ENCODE measurements at regions not wholly inside any gene's neighbourhood (a gene's known extent, or its start where the extent isn't known, plus 50 kb on each side); places are given as distances from the start of the nearest gene placed in this dataset.

DNA sequence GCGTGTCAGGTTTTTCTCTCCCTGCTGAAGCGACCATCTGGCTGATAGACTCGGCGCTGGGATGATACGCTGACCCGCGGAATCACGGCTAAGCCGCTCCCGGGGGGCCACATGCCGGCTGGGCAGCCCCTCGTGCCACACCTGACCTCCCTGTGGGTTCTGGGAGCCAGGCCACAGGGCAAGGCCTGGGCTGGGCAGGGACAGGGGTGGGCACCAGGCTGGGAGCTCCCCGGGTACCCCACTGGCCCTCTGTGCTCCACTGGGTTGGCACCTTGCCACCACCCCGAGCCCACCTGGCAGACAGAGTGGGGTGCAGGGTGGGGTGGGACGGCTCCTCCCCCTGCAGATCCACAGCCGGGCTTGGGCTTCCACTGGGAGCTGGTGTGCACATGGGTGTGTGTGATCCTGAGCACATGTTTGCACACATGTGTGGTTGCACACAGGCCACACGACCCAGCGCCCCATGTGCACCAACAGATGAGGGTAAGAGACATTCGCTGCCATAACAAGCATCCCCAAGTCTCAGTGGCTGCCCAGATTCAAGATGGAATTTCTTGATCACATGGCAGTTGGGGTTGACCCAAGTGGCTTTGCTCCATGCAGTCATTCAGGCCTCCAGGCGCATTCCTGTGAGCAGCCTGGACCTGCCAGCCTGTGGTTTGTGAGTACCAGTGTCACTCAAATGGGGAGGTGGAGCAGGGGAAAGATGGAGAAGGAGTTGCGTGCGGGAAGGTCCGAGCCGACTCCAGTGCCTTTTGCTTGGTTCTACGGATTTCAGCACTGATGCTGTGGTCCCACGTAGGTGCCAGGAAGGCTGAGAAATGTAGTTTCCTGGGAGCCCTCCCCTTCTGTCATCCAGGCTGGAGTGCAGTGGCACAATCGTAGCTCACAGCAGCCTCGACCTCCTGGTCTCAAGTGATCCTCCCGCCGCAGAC is 79.7 kb downstream of the UNCX start:
- no peak overlapping the region for H3K4me2 ChIP-seq (replicated peaks; ENCODE audit: extremely low read depth, low read length, poor library complexity, severe bottlenecking)
- no peaks in the 10 kb centered on the region for H3K79me2 ChIP-seq (ENCODE audit: insufficient read depth, low read length)
- H2AFZ ChIP-seq (ENCODE audit: insufficient read depth, low read depth, low read length, poor library complexity, severe bottlenecking) = no peak overlapping the region
- H3K4me3 Mint-ChIP-seq = no peak overlapping the region
- no peaks in the 10 kb centered on the region for H4K20me1 ChIP-seq (ENCODE audit: insufficient read depth, low read length)
- H3K27me3 Mint-ChIP-seq (ENCODE audit: low read depth in 3 of 3) = peaks cover 2 to 12% (median 6%) of the 10 kb centered on the region in 3 donors
- TF ChIP-seq, protein P1, sequence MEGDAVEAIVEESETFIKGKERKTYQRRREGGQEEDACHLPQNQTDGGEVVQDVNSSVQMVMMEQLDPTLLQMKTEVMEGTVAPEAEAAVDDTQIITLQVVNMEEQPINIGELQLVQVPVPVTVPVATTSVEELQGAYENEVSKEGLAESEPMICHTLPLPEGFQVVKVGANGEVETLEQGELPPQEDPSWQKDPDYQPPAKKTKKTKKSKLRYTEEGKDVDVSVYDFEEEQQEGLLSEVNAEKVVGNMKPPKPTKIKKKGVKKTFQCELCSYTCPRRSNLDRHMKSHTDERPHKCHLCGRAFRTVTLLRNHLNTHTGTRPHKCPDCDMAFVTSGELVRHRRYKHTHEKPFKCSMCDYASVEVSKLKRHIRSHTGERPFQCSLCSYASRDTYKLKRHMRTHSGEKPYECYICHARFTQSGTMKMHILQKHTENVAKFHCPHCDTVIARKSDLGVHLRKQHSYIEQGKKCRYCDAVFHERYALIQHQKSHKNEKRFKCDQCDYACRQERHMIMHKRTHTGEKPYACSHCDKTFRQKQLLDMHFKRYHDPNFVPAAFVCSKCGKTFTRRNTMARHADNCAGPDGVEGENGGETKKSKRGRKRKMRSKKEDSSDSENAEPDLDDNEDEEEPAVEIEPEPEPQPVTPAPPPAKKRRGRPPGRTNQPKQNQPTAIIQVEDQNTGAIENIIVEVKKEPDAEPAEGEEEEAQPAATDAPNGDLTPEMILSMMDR (IDR thresholded peaks at IDR 0.05) = no peak
- H3K9me3 Mint-ChIP-seq = peaks cover 0 to 2% (median 0%) of the 10 kb centered on the region in 7 donors
- no peak overlapping the region for H3K27ac Mint-ChIP-seq
- intact Hi-C loops (cut with micrococcal nuclease) = no loop called here
- no peaks in the 10 kb centered on the region for H3K4me1 Mint-ChIP-seq
- H3K27ac ChIP-seq (ENCODE audit: low read depth in 1 of 2, low read length in 2 of 2) = no peak overlapping the region
- H3K9ac ChIP-seq (ENCODE audit: insufficient read depth, low read length, poor library complexity, severe bottlenecking) = no peak overlapping the region
- no peaks in the 10 kb centered on the region for H3K4me1 ChIP-seq (ENCODE audit: control insufficient read depth in 1 of 2, insufficient read depth in 2 of 2, low read length in 2 of 2)
- H3K36me3 Mint-ChIP-seq = no peaks in the 10 kb centered on the region
- H3K9me3 ChIP-seq (replicated peaks in 1 of 2; ENCODE audit: control insufficient read depth in 1 of 2, insufficient read depth in 1 of 2, low read length in 2 of 2) = no peaks in the 10 kb centered on the region
- H3K4me3 ChIP-seq (replicated peaks in 1 of 3; ENCODE audit: low read depth in 2 of 3, low read length in 3 of 3) = no peak overlapping the region
- WGBS (ENCODE audit: insufficient coverage) = 95% methylated on average over 23 of the region's 30 CpGs
- DNase-seq = no peak
- no peaks in the 10 kb centered on the region for H3K36me3 ChIP-seq (replicated peaks in 1 of 2; ENCODE audit: control insufficient read depth in 1 of 2, insufficient read depth in 2 of 2, low read length in 2 of 2)
- H3K27me3 ChIP-seq (ENCODE audit: control insufficient read depth in 2 of 2, insufficient read depth in 2 of 2, low read length in 2 of 2) = no peaks in the 10 kb centered on the region

DNA sequence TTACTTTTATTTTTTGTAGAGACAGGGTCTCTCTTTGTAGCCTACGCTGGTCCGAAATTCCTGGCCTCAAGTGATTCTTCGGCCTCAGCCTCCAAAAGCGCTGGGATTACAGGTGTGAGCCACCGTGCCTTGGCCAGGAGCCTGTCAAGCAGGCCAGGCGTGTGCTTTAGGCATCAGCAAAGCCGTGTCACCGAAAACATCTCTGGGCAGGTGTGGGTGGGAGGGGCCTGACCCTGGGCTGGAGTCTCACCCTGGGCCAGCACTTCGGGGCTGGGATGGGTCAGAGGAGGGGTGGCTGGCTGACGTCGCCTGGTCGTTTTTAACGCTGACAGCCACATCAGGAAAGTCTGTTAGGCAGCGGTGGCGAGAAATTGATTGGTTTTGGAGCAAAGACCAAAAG is 80.9 kb downstream of the UNCX start:
- no peak overlapping the region for H3K4me3 ChIP-seq (replicated peaks in 1 of 3; ENCODE audit: low read depth in 2 of 3, low read length in 3 of 3)
- no peak overlapping the region for H2AFZ ChIP-seq (ENCODE audit: insufficient read depth, low read depth, low read length, poor library complexity, severe bottlenecking)
- Mint-ChIP-seq H3K4me3 (no peak overlapping the region), H3K9me3 (peaks cover 0 to 2% (median 0%) of the 10 kb centered on the region in 7 donors), H3K27ac (no peak overlapping the region), H3K27me3 (ENCODE audit: low read depth in 3 of 3) (peaks cover 4 to 9% (median 7%) of the 10 kb centered on the region in 3 donors), H3K36me3 (no peaks in the 10 kb centered on the region), H3K4me1 (no peaks in the 10 kb centered on the region)
- DNase-seq = no peak
- no peaks in the 10 kb centered on the region for H3K4me1 ChIP-seq (ENCODE audit: control insufficient read depth in 1 of 2, insufficient read depth in 2 of 2, low read length in 2 of 2)
- TF ChIP-seq, protein P1 (IDR thresholded peaks at IDR 0.05) = no peak
- no peak overlapping the region for H3K4me2 ChIP-seq (replicated peaks; ENCODE audit: extremely low read depth, low read length, poor library complexity, severe bottlenecking)
- H4K20me1 ChIP-seq (ENCODE audit: insufficient read depth, low read length) = no peaks in the 10 kb centered on the region
- no peaks in the 10 kb centered on the region for H3K9me3 ChIP-seq (replicated peaks in 1 of 2; ENCODE audit: control insufficient read depth in 1 of 2, insufficient read depth in 1 of 2, low read length in 2 of 2)
- WGBS (ENCODE audit: insufficient coverage) = 78% methylated on average over 15 of the region's 15 CpGs
- H3K79me2 ChIP-seq (ENCODE audit: insufficient read depth, low read length) = no peaks in the 10 kb centered on the region
- intact Hi-C loops (cut with micrococcal nuclease) = no loop called here
- no peaks in the 10 kb centered on the region for H3K36me3 ChIP-seq (replicated peaks in 1 of 2; ENCODE audit: control insufficient read depth in 1 of 2, insufficient read depth in 2 of 2, low read length in 2 of 2)
- no peak overlapping the region for H3K9ac ChIP-seq (ENCODE audit: insufficient read depth, low read length, poor library complexity, severe bottlenecking)
- no peak overlapping the region for H3K27ac ChIP-seq (ENCODE audit: low read depth in 1 of 2, low read length in 2 of 2)
- no peaks in the 10 kb centered on the region for H3K27me3 ChIP-seq (ENCODE audit: control insufficient read depth in 2 of 2, insufficient read depth in 2 of 2, low read length in 2 of 2)

Data from CD14-positive monocyte (primary cell).